GM12878 (cell line): ENCODE measurements at regions not wholly inside any gene's neighbourhood (a gene's known extent, or its start where the extent isn't known, plus 50 kb on each side); places are given as distances from the start of the nearest gene placed in this dataset.

ENCODE experiments used
- ATAC-seq: fragments of 200-7000 bp; cut with Tn5 transposase; 3 replicates; pipeline ENCODE4 v1.9.1; 2020; ENCODE audit warnings: mild to moderate bottlenecking, moderate library complexity
- BruUV-seq: library from RNA; stranded (reverse); fragments of 400-500 nt; replicated peaks from 2 replicates; lab custom pipeline; 2021; lab: Mats Ljungman, UMichigan
- CTCF ChIA-PET: fragments of 300-600 bp; sonication (Branson Sonifier 250); formaldehyde crosslinking; extraction: SDS; loops from one replicate; lab custom pipeline; 2021; ENCODE audit warnings: inconsistent platforms; lab: Yijun Ruan, JAX
- POLR2A ChIA-PET: fragments of 350-600 bp; formaldehyde crosslinking; extraction: SDS; loops from one replicate; lab custom pipeline; 2021; ENCODE audit warnings: inconsistent platforms; lab: Charles Lee
- RAD21 ChIA-PET: fragments of 300-600 bp; sonication (Branson Sonifier 250); formaldehyde crosslinking; loops from one replicate; lab custom pipeline; 2023; ENCODE audit warnings: antibody characterized with exemption; ENCODE audit not compliant: unreplicated experiment; lab: Charles Lee
- SMC1A ChIA-PET: fragments of 300-600 bp; sonication (Branson Sonifier 250); formaldehyde crosslinking; loops from one replicate; lab custom pipeline; 2023; ENCODE audit not compliant: unreplicated experiment, uncharacterized antibody; lab: Charles Lee
- DNase-seq: peaks from one replicate; pipeline ENCODE4 v3.0.0-alpha.2; 2011; ENCODE audit warnings: low read depth, low spot score
- FAIRE-seq: peaks from 3 replicates; lab custom pipeline; 2011; peaks lifted over from hg19 to GRCh38; lab: Jason Lieb, UNC
- H2AFZ ChIP-seq: 2 replicates; pipeline ENCODE4 v1.6.0; 2011; ENCODE audit warnings: low read depth, low read length, control low read depth; ENCODE audit not compliant: control insufficient read depth
- H3K27ac ChIP-seq: 2 replicates; pipeline ENCODE4 v1.5.1; 2011; ENCODE audit warnings: control low read depth; ENCODE audit not compliant: control insufficient read depth, insufficient read depth
- H3K27me3 ChIP-seq, 2 experiments: replicated peaks in 1 of 2; 2 replicates each; pipeline versions ENCODE4 v1.6.0 to v1.6.1; 2011; ENCODE audit warnings: low read length in 1 of 2; ENCODE audit not compliant: control insufficient read depth in 2 of 2, insufficient read depth in 2 of 2
- H3K36me3 ChIP-seq, 2 experiments: 2 replicates each; pipeline ENCODE4 v1.5.1; 2011; ENCODE audit warnings: low read length in 1 of 2; ENCODE audit not compliant: control insufficient read depth in 2 of 2, insufficient read depth in 2 of 2
- H3K4me1 ChIP-seq: 2 replicates; pipeline ENCODE4 v1.6.1; 2011; ENCODE audit warnings: mild to moderate bottlenecking, low read length, moderate library complexity, mixed read lengths; ENCODE audit not compliant: control insufficient read depth, insufficient read depth
- H3K4me2 ChIP-seq: 2 replicates; pipeline ENCODE4 v1.6.0; 2011; ENCODE audit warnings: control low read depth; ENCODE audit not compliant: control insufficient read depth, insufficient read depth
- H3K4me3 ChIP-seq: fragments of 200-600 bp; sonication (generic); 2 replicates; pipeline ENCODE4 v1.5.1; 2016
- H3K79me2 ChIP-seq: 2 replicates; pipeline ENCODE4 v1.6.0; 2011; ENCODE audit warnings: low read length; ENCODE audit not compliant: control insufficient read depth, insufficient read depth
- H3K9ac ChIP-seq: 2 replicates; pipeline ENCODE4 v1.8.0; 2011; ENCODE audit warnings: low read length, control low read depth, mixed read lengths; ENCODE audit not compliant: control insufficient read depth, insufficient read depth
- H3K9me3 ChIP-seq: replicated peaks from 3 replicates; pipeline ENCODE4 v1.5.1; 2011; ENCODE audit warnings: mild to moderate bottlenecking, low read length; ENCODE audit not compliant: control insufficient read depth, insufficient read depth
- H4K20me1 ChIP-seq: 2 replicates; pipeline ENCODE4 v1.6.0; 2011; ENCODE audit not compliant: control insufficient read depth, insufficient read depth
- BCLAF1 ChIP-seq: fragments of 450-650 bp; IDR thresholded peaks from 2 replicates; pipeline ENCODE4 v1.6.1; 2017; ENCODE audit warnings: antibody characterized with exemption, mild to moderate bottlenecking, moderate library complexity
- ETV6 ChIP-seq, 2 experiments: fragments of 450-650 bp in 1 of 2; IDR thresholded peaks in 1 of 2; conservative IDR thresholded peaks in 1 of 2; 2 replicates each; pipeline ENCODE4 v1.6.1; 2014; ENCODE audit warnings: antibody characterized with exemption in 1 of 2, borderline replicate concordance in 1 of 2, low read depth in 1 of 2, mild to moderate bottlenecking in 1 of 2, moderate library complexity in 1 of 2
- HCFC1 ChIP-seq: fragments of 150-350 bp; IDR thresholded peaks from 2 replicates; pipeline ENCODE4 v1.6.1; 2014; ENCODE audit warnings: low read length
- HDAC2 ChIP-seq: fragments of 200-600 bp; sonication (generic); IDR thresholded peaks from 2 replicates; pipeline ENCODE4 v1.6.1; 2017
- HDGF ChIP-seq: fragments of 450-650 bp; IDR thresholded peaks from 2 replicates; pipeline ENCODE4 v1.6.1; 2016; ENCODE audit warnings: antibody characterized with exemption
- HSF1 ChIP-seq: fragments of 150-350 bp; IDR thresholded peaks from 2 replicates; pipeline ENCODE4 v1.6.1; 2014; ENCODE audit warnings: mild to moderate bottlenecking, low read depth, low read length
- NBN ChIP-seq: fragments of 450-650 bp; IDR thresholded peaks from 2 replicates; pipeline ENCODE4 v1.6.1; 2016
- NR2C2 ChIP-seq: IDR thresholded peaks from 2 replicates; pipeline ENCODE4 v1.6.1; 2011; ENCODE audit warnings: borderline replicate concordance, low read depth; ENCODE audit not compliant: control insufficient read depth, insufficient read length
- POLR2A ChIP-seq: IDR thresholded peaks from 2 replicates; pipeline ENCODE4 v1.6.1; 2011; ENCODE audit warnings: low read depth, mild to moderate bottlenecking, low read length
- RAD21 ChIP-seq: IDR thresholded peaks from 2 replicates; pipeline ENCODE4 v1.6.1; 2011; ENCODE audit warnings: mild to moderate bottlenecking, low read depth, low read length, moderate library complexity; ENCODE audit not compliant: insufficient read depth
- RB1 ChIP-seq: fragments of 450-650 bp; formaldehyde crosslinking; IDR thresholded peaks from 2 replicates; pipeline ENCODE4 v1.6.1; 2017; ENCODE audit warnings: mild to moderate bottlenecking, borderline replicate concordance
- SIN3A ChIP-seq: IDR thresholded peaks from 2 replicates; pipeline ENCODE4 v1.6.1; 2012; ENCODE audit warnings: low read depth, low read length, improper control_type of control experiment
- SMAD1 ChIP-seq: fragments of 450-650 bp; IDR thresholded peaks from 2 replicates; pipeline ENCODE4 v1.6.1; 2018; ENCODE audit warnings: mild to moderate bottlenecking, low read depth; ENCODE audit not compliant: partially characterized antibody
- SMAD5 ChIP-seq: IDR thresholded peaks from 2 replicates; pipeline ENCODE4 v1.6.1; 2016; ENCODE audit warnings: antibody characterized with exemption, low read depth
- SP1 ChIP-seq: IDR thresholded peaks from one replicate; pipeline ENCODE4 v1.6.1; 2011; ENCODE audit warnings: low read depth, low read length
- ZNF217 ChIP-seq: fragments of 450-650 bp; IDR thresholded peaks from 2 replicates; pipeline ENCODE4 v1.6.1; 2017; ENCODE audit warnings: antibody characterized with exemption, mild to moderate bottlenecking
- ZNF274 ChIP-seq: IDR thresholded peaks from one replicate; pipeline ENCODE4 v1.8.0; 2011; ENCODE audit not compliant: insufficient read length, insufficient read depth
- ZNF687 ChIP-seq: fragments of 450-650 bp; IDR thresholded peaks from 2 replicates; pipeline ENCODE4 v1.6.1; 2017; ENCODE audit warnings: mild to moderate bottlenecking, moderate library complexity
- WGBS: methylation state at CpG from one replicate; pipeline ENCODE4 v1.1.6; 2016; ENCODE audit warnings: low lambda C conversion rate; ENCODE audit not compliant: insufficient replicate concordance, insufficient coverage; ENCODE audit errors: missing lambda C conversion rate; 5-methylcytosine and 5-hydroxymethylcytosine counted together
- in situ Hi-C: fragments of 300-500 bp; cut with MboI; formaldehyde crosslinking; loops from 9 replicates; pipeline ENCODE4 v1.14.3; 2018; ENCODE audit warnings: mixed read lengths
- intact Hi-C: fragments of 100-400 bp; cut with micrococcal nuclease; formaldehyde crosslinking; loops from one replicate; pipeline ENCODE4 v1.14.2; 2022; ENCODE audit not compliant: unreplicated experiment

DNA sequence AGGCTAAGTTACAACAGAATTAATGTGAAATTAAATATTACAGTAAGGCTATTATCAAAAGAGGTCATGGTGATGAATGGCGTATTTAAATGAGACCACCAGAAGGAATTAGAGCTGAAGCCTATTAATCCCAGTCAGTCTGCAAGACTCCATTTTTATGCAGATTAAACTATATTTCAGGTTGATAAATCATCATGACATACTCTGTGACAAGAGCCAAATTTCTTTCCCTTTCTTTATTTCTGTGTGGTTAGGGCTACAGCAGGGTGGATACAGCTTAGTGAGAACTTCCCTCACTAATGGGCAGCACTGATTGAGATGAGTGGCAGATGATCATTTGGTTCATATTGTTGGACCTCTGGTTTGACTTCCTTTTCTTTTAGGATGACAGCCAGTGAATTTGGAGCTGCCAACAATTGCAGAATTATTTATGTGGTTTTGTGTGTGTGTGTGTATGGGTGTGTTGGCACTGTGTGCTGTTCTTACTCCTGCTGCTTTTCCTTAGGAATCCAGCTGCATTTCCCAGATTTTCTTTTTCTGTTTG, 481.3 kb downstream of the PIK3C3 start:
- in situ Hi-C loops, result no loop called here
- FAIRE-seq (no peak), ATAC-seq (no peak), DNase-seq (no peak)
- H3K4me2 ChIP-seq, result no peak overlapping the region
- no TSS peak for BruUV-seq
- no peak overlapping the region for H2AFZ ChIP-seq
- ChIA-PET CTCF (no interaction called here), SMC1A (interaction anchor here (0.7 kb wide), 1 partner anchor 322 kb away, joined by 3 read pairs; no protein-coding TSS in a partner anchor), POLR2A (no interaction called here), RAD21 (no interaction called here)
- no peaks in the 10 kb centered on the region for H3K27me3 ChIP-seq
- intact Hi-C loops, result no loop called here
- no peaks in the 10 kb centered on the region for H3K79me2 ChIP-seq
- no peaks in the 10 kb centered on the region for H4K20me1 ChIP-seq
- H3K27ac ChIP-seq, result no peak overlapping the region
- no peak overlapping the region for H3K4me3 ChIP-seq
- no peak overlapping the region for H3K9ac ChIP-seq
- no peak for TF ChIP-seq ZNF217
- no peak for TF ChIP-seq HCFC1
- TF ChIP-seq ZNF687, result no peak
- no peak for TF ChIP-seq NR2C2
- no peak for TF ChIP-seq RAD21
- TF ChIP-seq HDAC2, result no peak
- no peak for TF ChIP-seq SP1
- no peak for TF ChIP-seq BCLAF1
- no peak for TF ChIP-seq HSF1
- TF ChIP-seq RB1, result no peak
- TF ChIP-seq HDGF, result no peak
- no peak for TF ChIP-seq NBN
- TF ChIP-seq ZNF274, result no peak
- TF ChIP-seq SIN3A, result no peak
- TF ChIP-seq SMAD5, result no peak
- TF ChIP-seq POLR2A, result no peak
- TF ChIP-seq SMAD1, result no peak
- no peak for TF ChIP-seq ETV6 (conservative IDR thresholded peaks at IDR 0.05 in 1 of 2, IDR thresholded peaks at IDR 0.05 in 1 of 2; ENCODE audit: borderline replicate concordance in 1 of 2, low read depth in 1 of 2)
- no peaks in the 10 kb centered on the region for H3K9me3 ChIP-seq
- WGBS, result 73% methylated on average over 1 of the region's 1 CpG
- H3K36me3 ChIP-seq, result no peaks in the 10 kb centered on the region
- no peaks in the 10 kb centered on the region for H3K4me1 ChIP-seq
